Peyer's patch (tissue), 4 donors: ENCODE measurements at regions not wholly inside any gene's neighbourhood (a gene's known extent, or its start where the extent isn't known, plus 50 kb on each side); places are given as distances from the start of the nearest gene placed in this dataset.

Source experiments
- DNase-seq, 3 donors: peaks; one replicate each; pipeline ENCODE4 v3.0.0-alpha.2; 2017 to 2019
- H3K27ac ChIP-seq, 4 donors: fragments of 200-600 bp; sonication (generic); one replicate each; pipeline ENCODE4 v1.5.1; 2016 to 2019
- H3K27me3 ChIP-seq, 2 donors: fragments of 200-600 bp; sonication (generic); one replicate each; pipeline ENCODE4 v1.5.1; 2019
- H3K36me3 ChIP-seq, 3 donors: fragments of 200-600 bp; sonication (generic); one replicate each; pipeline ENCODE4 v1.5.1; 2016 to 2019
- H3K4me1 ChIP-seq, 4 donors: fragments of 200-600 bp; sonication (generic); one replicate each; pipeline ENCODE4 v1.5.1; 2016 to 2019
- H3K4me3 ChIP-seq, 4 donors: fragments of 200-600 bp; sonication (generic); 1 replicate in 3 of 4; 2 replicates in 1 of 4; pipeline ENCODE4 v1.5.1; 2016 to 2019; ENCODE audit warnings: mild to moderate bottlenecking in 1 of 4
- H3K9me3 ChIP-seq, 4 donors: fragments of 200-600 bp; sonication (generic); one replicate each; pipeline ENCODE4 v1.5.1; 2016 to 2019; ENCODE audit warnings: mild to moderate bottlenecking in 1 of 4
- CTCF ChIP-seq, 6 experiments: fragments of 450-650 bp in 4 of 6; fragments of 200-600 bp in 2 of 6; sonication (generic) in 1 of 6; IDR thresholded peaks; one replicate each; pipeline ENCODE4 v1.5.1; 2017 to 2019; ENCODE audit warnings: antibody characterized with exemption in 6 of 6, mild to moderate bottlenecking in 3 of 6, moderate library complexity in 1 of 6
- POLR2A ChIP-seq, 2 donors: fragments of 450-650 bp; IDR thresholded peaks; one replicate each; pipeline ENCODE4 v1.5.1; 2017; ENCODE audit warnings: antibody characterized with exemption in 2 of 2, mild to moderate bottlenecking in 2 of 2, moderate library complexity in 2 of 2

DNA sequence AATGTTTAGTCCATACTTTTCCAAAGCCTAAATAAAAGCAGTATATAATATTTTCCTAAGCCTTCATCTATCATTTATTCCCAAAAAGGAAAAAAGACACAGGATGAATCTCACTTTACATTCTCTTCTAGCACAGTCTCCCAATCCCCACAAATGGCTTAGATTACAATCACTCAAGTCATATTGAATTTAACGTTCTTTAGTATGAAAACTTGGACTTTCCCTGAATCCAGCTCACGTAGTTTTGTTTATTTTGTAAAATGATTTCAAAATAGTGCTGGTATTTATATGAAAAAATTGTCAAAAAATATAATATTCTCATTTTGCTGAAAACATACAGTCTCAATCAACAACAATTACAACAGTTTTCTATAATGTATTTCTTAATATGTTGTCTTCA is 137.7 kb upstream of the CCDC150 start:
- Histone ChIP-seq H3K27ac (no peak overlapping the region), H3K4me3 (no peak overlapping the region), H3K27me3 (no peaks in the 10 kb centered on the region), H3K9me3 (peaks cover 0 to 9% (median 0%) of the 10 kb centered on the region in 4 donors), H3K36me3 (no peaks in the 10 kb centered on the region), H3K4me1 (no peaks in the 10 kb centered on the region)
- no peak for DNase-seq
- TF ChIP-seq CTCF (IDR thresholded peaks at IDR 0.05) (no peak), POLR2A (IDR thresholded peaks at IDR 0.05) (no peak)

DNA sequence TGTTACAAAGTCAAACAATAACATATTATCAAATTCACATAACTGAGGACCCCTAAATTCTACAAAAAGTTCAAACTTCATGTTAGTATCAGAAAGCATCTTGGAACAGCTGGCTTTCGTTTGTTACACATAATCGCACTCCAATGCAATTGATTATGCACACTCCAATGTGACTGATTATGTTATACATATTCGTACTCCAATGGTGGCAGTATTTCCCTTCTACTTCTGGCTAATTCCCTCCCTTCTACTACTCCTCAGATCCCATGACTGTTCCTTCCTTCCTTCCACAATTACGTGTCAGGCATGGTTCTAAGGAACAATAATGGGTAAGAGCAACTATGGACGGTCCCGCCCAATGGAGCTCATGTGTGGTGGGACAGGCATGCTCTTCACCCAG is 137.1 kb upstream of the CCDC150 start:
- H3K9me3 ChIP-seq, result peaks cover 0 to 9% (median 0%) of the 10 kb centered on the region in 4 donors
- DNase-seq, result no peak
- H3K36me3 ChIP-seq, result no peaks in the 10 kb centered on the region
- TF ChIP-seq POLR2A (IDR thresholded peaks at IDR 0.05) (no peak), CTCF (IDR thresholded peaks at IDR 0.05) (no peak)
- no peak overlapping the region for H3K4me3 ChIP-seq
- H3K27me3 ChIP-seq, result no peaks in the 10 kb centered on the region
- H3K27ac ChIP-seq, result no peak overlapping the region
- H3K4me1 ChIP-seq, result no peaks in the 10 kb centered on the region

DNA sequence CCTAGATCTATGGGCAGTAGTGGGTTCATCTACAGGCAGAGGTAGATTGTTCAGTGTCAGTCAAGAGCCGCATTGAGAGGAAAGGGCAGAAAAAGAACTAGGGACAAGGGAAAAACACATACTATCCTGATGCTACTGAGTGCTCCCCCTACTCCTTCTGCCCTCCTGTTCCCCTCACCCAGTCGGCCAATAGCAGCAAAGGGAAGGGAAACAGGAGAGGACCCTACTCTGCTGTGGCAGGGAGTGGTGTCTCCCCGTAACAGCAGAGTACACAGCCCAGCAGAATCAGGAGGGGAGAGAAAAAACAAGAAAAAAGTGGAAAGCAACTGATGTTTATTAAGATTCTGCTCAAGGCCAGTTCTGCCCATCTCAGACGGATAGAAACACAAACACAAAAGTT is 136.1 kb upstream of the CCDC150 start:
- Histone ChIP-seq H3K9me3 (peaks cover 0 to 8% (median 0%) of the 10 kb centered on the region in 4 donors), H3K27ac (no peak overlapping the region), H3K4me1 (no peaks in the 10 kb centered on the region), H3K4me3 (no peak overlapping the region), H3K36me3 (no peaks in the 10 kb centered on the region), H3K27me3 (no peaks in the 10 kb centered on the region)
- TF ChIP-seq POLR2A (IDR thresholded peaks at IDR 0.05) (no peak), CTCF (IDR thresholded peaks at IDR 0.05) (no peak)
- no peak for DNase-seq

DNA sequence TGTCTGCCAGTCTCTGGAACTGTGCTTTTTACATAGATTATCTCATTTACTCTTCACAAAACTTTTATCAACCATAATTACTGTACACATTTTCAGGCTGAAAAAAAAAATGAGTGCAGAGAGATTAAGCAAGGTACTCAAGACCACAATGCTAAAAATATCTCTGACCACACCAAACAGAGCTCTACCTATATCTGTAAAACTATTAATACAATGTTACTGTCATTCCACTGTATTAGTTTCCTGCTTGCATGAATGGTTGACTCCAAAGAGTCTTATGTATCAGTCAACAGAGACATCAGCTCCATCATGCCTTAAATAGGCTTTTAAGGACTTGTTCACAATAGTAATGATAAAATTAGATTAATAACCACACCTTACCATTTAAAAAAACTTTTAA is 134.7 kb upstream of the CCDC150 start:
- Histone ChIP-seq H3K27me3 (no peaks in the 10 kb centered on the region), H3K9me3 (no peaks in the 10 kb centered on the region), H3K4me1 (no peaks in the 10 kb centered on the region), H3K27ac (no peak overlapping the region), H3K36me3 (no peaks in the 10 kb centered on the region), H3K4me3 (no peak overlapping the region)
- no peak for TF ChIP-seq POLR2A (IDR thresholded peaks at IDR 0.05)
- no peak for TF ChIP-seq CTCF (IDR thresholded peaks at IDR 0.05)
- no peak for DNase-seq

GRCh38 chr2:196510246-196510645 is 129.3 kb upstream of the CCDC150 start:
- no peak for TF ChIP-seq POLR2A (IDR thresholded peaks at IDR 0.05)
- TF ChIP-seq CTCF (IDR thresholded peaks at IDR 0.05), result no peak
- DNase-seq, result no peak
- H3K36me3 ChIP-seq, result no peaks in the 10 kb centered on the region
- no peak overlapping the region for H3K27ac ChIP-seq
- H3K9me3 ChIP-seq, result no peaks in the 10 kb centered on the region
- no peaks in the 10 kb centered on the region for H3K27me3 ChIP-seq
- H3K4me1 ChIP-seq, result no peaks in the 10 kb centered on the region
- H3K4me3 ChIP-seq, result no peak overlapping the region
